C4-2B (cell line): ENCODE measurements at regions not wholly inside any gene's neighbourhood (a gene's known extent, or its start where the extent isn't known, plus 50 kb on each side); places are given as distances from the start of the nearest gene placed in this dataset.
"Not testable (repeated sequence)": the region's sequence is repeated elsewhere in the genome, so short reads cannot be mapped to it uniquely, and the experiment has no call there.

Experiments
- ZFX ChIP-seq: fragments of 450-650 bp; IDR thresholded peaks from 2 replicates; pipeline ENCODE4 v1.6.1; 2017
- TF ChIP-seq, protein P1 (sequence below): fragments of 450-650 bp; conservative IDR thresholded peaks from 2 replicates; pipeline ENCODE4 v1.5.1; 2017; ENCODE audit warnings: mild to moderate bottlenecking

GRCh38 chr6:166788846-166789529 is 161.9 kb upstream of the RPS6KA2 start:
- TF ChIP-seq, protein P1, sequence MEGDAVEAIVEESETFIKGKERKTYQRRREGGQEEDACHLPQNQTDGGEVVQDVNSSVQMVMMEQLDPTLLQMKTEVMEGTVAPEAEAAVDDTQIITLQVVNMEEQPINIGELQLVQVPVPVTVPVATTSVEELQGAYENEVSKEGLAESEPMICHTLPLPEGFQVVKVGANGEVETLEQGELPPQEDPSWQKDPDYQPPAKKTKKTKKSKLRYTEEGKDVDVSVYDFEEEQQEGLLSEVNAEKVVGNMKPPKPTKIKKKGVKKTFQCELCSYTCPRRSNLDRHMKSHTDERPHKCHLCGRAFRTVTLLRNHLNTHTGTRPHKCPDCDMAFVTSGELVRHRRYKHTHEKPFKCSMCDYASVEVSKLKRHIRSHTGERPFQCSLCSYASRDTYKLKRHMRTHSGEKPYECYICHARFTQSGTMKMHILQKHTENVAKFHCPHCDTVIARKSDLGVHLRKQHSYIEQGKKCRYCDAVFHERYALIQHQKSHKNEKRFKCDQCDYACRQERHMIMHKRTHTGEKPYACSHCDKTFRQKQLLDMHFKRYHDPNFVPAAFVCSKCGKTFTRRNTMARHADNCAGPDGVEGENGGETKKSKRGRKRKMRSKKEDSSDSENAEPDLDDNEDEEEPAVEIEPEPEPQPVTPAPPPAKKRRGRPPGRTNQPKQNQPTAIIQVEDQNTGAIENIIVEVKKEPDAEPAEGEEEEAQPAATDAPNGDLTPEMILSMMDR: not testable (repeated sequence)
- not testable (repeated sequence) for TF ChIP-seq ZFX
